Prostate gland (tissue), 2 donors: ENCODE measurements at regions not wholly inside any gene's neighbourhood (a gene's known extent, or its start where the extent isn't known, plus 50 kb on each side); places are given as distances from the start of the nearest gene placed in this dataset.

Experiments
- DNase-seq: peaks from one replicate; pipeline ENCODE4 v3.0.0-alpha.2; 2019; ENCODE audit warnings: low spot score
- H3K27ac ChIP-seq, 2 donors: fragments of 200-600 bp; sonication (generic); 2 replicates each; pipeline ENCODE4 v1.5.1; 2017 to 2019
- H3K27me3 ChIP-seq: fragments of 200-600 bp; sonication (generic); replicated peaks from 2 replicates; pipeline ENCODE4 v1.5.1; 2019; ENCODE audit not compliant: insufficient read depth
- H3K36me3 ChIP-seq, 2 donors: fragments of 200-600 bp; sonication (generic); 1 replicate in 1 of 2; 2 replicates in 1 of 2; pipeline versions ENCODE4 v1.5.1 to v1.8.1; 2017 to 2019
- H3K4me1 ChIP-seq: fragments of 200-600 bp; sonication (generic); replicated peaks from 2 replicates; pipeline ENCODE4 v1.5.1; 2019
- H3K4me3 ChIP-seq, 2 donors: fragments of 200-600 bp; sonication (generic); 2 replicates each; pipeline ENCODE4 v1.5.1; 2017 to 2019
- H3K9me3 ChIP-seq: fragments of 200-600 bp; sonication (generic); 2 replicates; pipeline ENCODE4 v1.5.1; 2017
- CTCF ChIP-seq, 4 experiments: fragments of 200-600 bp in 2 of 4; fragments of 450-650 bp in 2 of 4; sonication (generic) in 2 of 4; IDR thresholded peaks; 1 replicate in 3 of 4; 2 replicates in 1 of 4; pipeline ENCODE4 v1.5.1; 2016 to 2019; ENCODE audit warnings: antibody characterized with exemption in 4 of 4, mild to moderate bottlenecking in 2 of 4, moderate library complexity in 2 of 4
- POLR2A ChIP-seq: fragments of 450-650 bp; IDR thresholded peaks from one replicate; pipeline ENCODE4 v1.6.1; 2016; ENCODE audit warnings: antibody characterized with exemption, mild to moderate bottlenecking
- POLR2AphosphoS5 ChIP-seq: sonication (generic); formaldehyde crosslinking; IDR thresholded peaks from one replicate; pipeline ENCODE4 v1.6.1; 2017; ENCODE audit warnings: antibody characterized with exemption
- WGBS: methylation state at CpG from one replicate; pipeline ENCODE4 v1.1.5; 2018; 5-methylcytosine and 5-hydroxymethylcytosine counted together
- intact Hi-C: fragments of 100-400 bp; cut with DNase I; formaldehyde crosslinking; loops from one replicate; pipeline ENCODE4 v1.14.2; 2022

GRCh38 chr2:13583609-13584008, 866.9 kb downstream of the TRIB2 start:
- Histone ChIP-seq H3K9me3 (no peaks in the 10 kb centered on the region), H3K4me1 (no peaks in the 10 kb centered on the region), H3K27ac (no peak overlapping the region), H3K27me3 (no peaks in the 10 kb centered on the region), H3K4me3 (no peak overlapping the region), H3K36me3 (no peaks in the 10 kb centered on the region)
- TF ChIP-seq POLR2AphosphoS5 (no peak), CTCF (IDR thresholded peaks at IDR 0.05) (no peak), POLR2A (no peak)
- intact Hi-C loops = no loop called here
- DNase-seq = no peak

GRCh38 chr2:13584020-13584419, 867.3 kb downstream of the TRIB2 start:
- Histone ChIP-seq H3K4me3 (no peak overlapping the region), H3K4me1 (no peaks in the 10 kb centered on the region), H3K9me3 (no peaks in the 10 kb centered on the region), H3K27ac (no peak overlapping the region), H3K27me3 (no peaks in the 10 kb centered on the region), H3K36me3 (no peaks in the 10 kb centered on the region)
- TF ChIP-seq POLR2A (no peak), POLR2AphosphoS5 (no peak)
- 90% methylated on average over 2 of the region's 2 CpGs for WGBS
- no peak for DNase-seq
- intact Hi-C loops = no loop called here

- DNase-seq = no peak
- no peak overlapping the region for H3K27ac ChIP-seq
- H3K9me3 ChIP-seq = no peaks in the 10 kb centered on the region
- TF ChIP-seq CTCF (IDR thresholded peaks at IDR 0.05) (no peak), POLR2A (no peak), POLR2AphosphoS5 (no peak)
- H3K36me3 ChIP-seq = no peaks in the 10 kb centered on the region
- no peak overlapping the region for H3K4me3 ChIP-seq
- no peaks in the 10 kb centered on the region for H3K4me1 ChIP-seq
- no peaks in the 10 kb centered on the region for H3K27me3 ChIP-seq
- intact Hi-C loops = no loop called here
Measured at GRCh38 chr2:13585732-13586131, 869.0 kb downstream of the TRIB2 start.

GRCh38 chr2:13596233-13596632, 879.5 kb downstream of the TRIB2 start:
- H3K27ac ChIP-seq = no peak overlapping the region
- no peak for TF ChIP-seq POLR2AphosphoS5
- no peak for TF ChIP-seq CTCF (IDR thresholded peaks at IDR 0.05)
- TF ChIP-seq POLR2A = no peak
- H3K9me3 ChIP-seq = no peaks in the 10 kb centered on the region
- H3K4me1 ChIP-seq = no peaks in the 10 kb centered on the region
- no peaks in the 10 kb centered on the region for H3K36me3 ChIP-seq
- intact Hi-C loops = no loop called here
- H3K27me3 ChIP-seq = no peaks in the 10 kb centered on the region
- H3K4me3 ChIP-seq = no peak overlapping the region
- DNase-seq = no peak
- WGBS = 36% methylated on average over 4 of the region's 4 CpGs

GRCh38 chr2:13597176-13597575, 880.4 kb downstream of the TRIB2 start:
- Histone ChIP-seq H3K27me3 (no peaks in the 10 kb centered on the region), H3K4me3 (no peak overlapping the region), H3K9me3 (no peaks in the 10 kb centered on the region), H3K36me3 (no peaks in the 10 kb centered on the region), H3K27ac (no peak overlapping the region), H3K4me1 (no peaks in the 10 kb centered on the region)
- DNase-seq = no peak
- intact Hi-C loops = no loop called here
- TF ChIP-seq POLR2AphosphoS5 (no peak), CTCF (IDR thresholded peaks at IDR 0.05) (no peak), POLR2A (no peak)
- WGBS = 78% methylated on average over 2 of the region's 2 CpGs
